ENCODE measurements at regions not wholly inside any gene's neighbourhood (a gene's known extent, or its start where the extent isn't known, plus 50 kb on each side); places are given as distances from the start of the nearest gene placed in this dataset.

- H3K36me3 ChIP-seq (ENCODE audit: control insufficient read depth in 2 of 4, insufficient read depth in 4 of 4, low read length in 3 of 4) = no peaks in the 10 kb centered on the region
- DNase-seq (ENCODE audit: low read depth in 1 of 2, low spot score in 2 of 2) (no peak), FAIRE-seq (no peak)
- WGBS, 2 experiments (ENCODE audit: extremely low coverage in 1 of 2, insufficient coverage in 1 of 2, insufficient read length in 1 of 2, insufficient replicate concordance in 2 of 2, low coverage in 1 of 2, low lambda C conversion rate in 2 of 2, missing lambda C conversion rate in 1 of 2) = 86% methylated on average over 10 of the region's 10 CpGs; no CpG with 5 or more reads in 1 of the 2 experiments
- H4K20me1 ChIP-seq (replicated peaks in 1 of 2; ENCODE audit: control insufficient read depth in 1 of 2, insufficient read depth in 2 of 2, low read length in 2 of 2) = no peaks in the 10 kb centered on the region
- H3K79me1 ChIP-seq (ENCODE audit: low read depth, low read length) = no peaks in the 10 kb centered on the region
- H2BK15ac ChIP-seq (ENCODE audit: low read length) = no peak overlapping the region
- H2BK120ac ChIP-seq (replicated peaks; ENCODE audit: low read depth, low read length) = no peak overlapping the region
- no peaks in the 10 kb centered on the region; a peak in 1 of 7 replicates for H3K27me3 ChIP-seq (replicated peaks in 1 of 4; ENCODE audit: control insufficient read depth in 3 of 4, extremely low read depth in 1 of 4, insufficient read depth in 3 of 4, low read length in 3 of 4)
- H2BK5ac ChIP-seq (ENCODE audit: low read depth, low read length) = no peak overlapping the region
- no peak overlapping the region for H3K27ac ChIP-seq (ENCODE audit: low read depth, low read length)
- H3K23me2 ChIP-seq (ENCODE audit: low read depth, low read length) = no peaks in the 10 kb centered on the region
- no peak overlapping the region for H3K4me3 ChIP-seq (ENCODE audit: extremely low read depth in 1 of 4, insufficient read depth in 2 of 4, low read depth in 3 of 4, low read length in 4 of 4)
- no peak overlapping the region for H2BK12ac ChIP-seq (ENCODE audit: low read depth, low read length)
- H3K9me3 ChIP-seq (ENCODE audit: insufficient read depth in 2 of 2, low read depth in 1 of 2, low read length in 1 of 2) = no peaks in the 10 kb centered on the region
- H2AK5ac ChIP-seq (ENCODE audit: low read depth, low read length) = no peak overlapping the region
- H3K4me1 ChIP-seq (replicated peaks in 1 of 4; ENCODE audit: control insufficient read depth in 3 of 4, insufficient read depth in 4 of 4, low read length in 3 of 4) = peaks cover 0 to 2% (median 0%) of the 10 kb centered on the region in 4 experiments; a peak in 1 of 7 replicates
- POLR2A ChIA-PET (ENCODE audit: partially characterized antibody) = no interaction called here
- H3K18ac ChIP-seq (ENCODE audit: extremely low read depth, low read length) = no peak overlapping the region
- H3K4me2 ChIP-seq (ENCODE audit: insufficient read depth in 1 of 2, low read depth in 2 of 2, low read length in 2 of 2) = no peak overlapping the region
- no peak overlapping the region for H3K14ac ChIP-seq (ENCODE audit: insufficient read length)
- H3K4ac ChIP-seq (replicated peaks; ENCODE audit: insufficient read length, low read depth, low read length) = no peak overlapping the region
- CTCF ChIA-PET (ENCODE audit: partially characterized antibody) = no interaction called here
- H3K56ac ChIP-seq (replicated peaks; ENCODE audit: insufficient read length, low read depth, low read length) = no peak overlapping the region
- no peak overlapping the region for H4K8ac ChIP-seq (ENCODE audit: extremely low read depth, insufficient read depth, low read length)
- H2AFZ ChIP-seq (ENCODE audit: low read length) = peak overlapping the region; percentile 89; the same call in 1 of the 2 replicates
- no peak overlapping the region for H4K5ac ChIP-seq (ENCODE audit: insufficient read length, low read depth, low read length)
- H2BK20ac ChIP-seq (ENCODE audit: low read length) = no peak overlapping the region
- no peak overlapping the region for H4K91ac ChIP-seq (replicated peaks; ENCODE audit: insufficient read length, low read length)
- no peaks in the 10 kb centered on the region for H3K79me2 ChIP-seq (ENCODE audit: control insufficient read depth in 1 of 2, insufficient read depth in 2 of 2, low read length in 2 of 2)
- no peak overlapping the region for H3K23ac ChIP-seq (ENCODE audit: insufficient read length)
- TF ChIP-seq EGR1 (IDR thresholded peaks at IDR 0.05; ENCODE audit: borderline replicate concordance, low read depth, low read length) (no peak), CHD2 (IDR thresholded peaks at IDR 0.05; ENCODE audit: low read length) (no peak), CTBP2 (IDR thresholded peaks at IDR 0.05; ENCODE audit: borderline replicate concordance, insufficient read depth, insufficient read length, low read length) (no peak), HDAC6 (IDR thresholded peaks at IDR 0.05; ENCODE audit: low read depth, low read length) (no peak), CBX8 (IDR thresholded peaks at IDR 0.05; ENCODE audit: borderline replicate concordance, low read depth, low read length) (no peak), BCL11A (IDR thresholded peaks at IDR 0.05; ENCODE audit: low read depth in 2 of 2, low read length in 2 of 2) (no peak), SIX5 (IDR thresholded peaks at IDR 0.05; ENCODE audit: low read depth, low read length) (no peak), POLR2A (IDR thresholded peaks at IDR 0.05; ENCODE audit: control extremely low read depth in 1 of 2, low read depth in 2 of 2, low read length in 2 of 2) (no peak), BACH1 (IDR thresholded peaks at IDR 0.05; ENCODE audit: low read length) (no peak), NANOG (IDR thresholded peaks at IDR 0.05; ENCODE audit: insufficient read depth, low read depth, low read length, poor library complexity, severe bottlenecking) (no peak), SIRT6 (IDR thresholded peaks at IDR 0.05; ENCODE audit: low read length) (no peak)
- TF ChIP-seq, protein P1, sequence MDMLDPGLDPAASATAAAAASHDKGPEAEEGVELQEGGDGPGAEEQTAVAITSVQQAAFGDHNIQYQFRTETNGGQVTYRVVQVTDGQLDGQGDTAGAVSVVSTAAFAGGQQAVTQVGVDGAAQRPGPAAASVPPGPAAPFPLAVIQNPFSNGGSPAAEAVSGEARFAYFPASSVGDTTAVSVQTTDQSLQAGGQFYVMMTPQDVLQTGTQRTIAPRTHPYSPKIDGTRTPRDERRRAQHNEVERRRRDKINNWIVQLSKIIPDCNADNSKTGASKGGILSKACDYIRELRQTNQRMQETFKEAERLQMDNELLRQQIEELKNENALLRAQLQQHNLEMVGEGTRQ (IDR thresholded peaks at IDR 0.05; ENCODE audit: low read length) = no peak
- H3K9ac ChIP-seq (replicated peaks in 1 of 4; ENCODE audit: extremely low read depth in 1 of 4, low read depth in 3 of 4, low read length in 3 of 4) = no peak overlapping the region
Measured at GRCh38 chrX:883588-883987, 253.0 kb downstream of the SHOX start.

Measured in H1 (cell line).